Keratinocyte (primary cell): ENCODE measurements at regions not wholly inside any gene's neighbourhood (a gene's known extent, or its start where the extent isn't known, plus 50 kb on each side); places are given as distances from the start of the nearest gene placed in this dataset.

Source experiments
- DNase-seq: peaks from one replicate; pipeline ENCODE4 v3.0.0-alpha.2; 2011; ENCODE audit warnings: low read depth, missing footprints, low spot score
- FAIRE-seq: peaks from 2 replicates; lab custom pipeline; 2011; peaks lifted over from hg19 to GRCh38; lab: Jason Lieb, UNC
- H2AFZ ChIP-seq: 2 replicates; pipeline ENCODE4 v1.6.0; 2012; ENCODE audit warnings: low read length, control low read depth, inconsistent platforms; ENCODE audit not compliant: control insufficient read depth
- H3K27ac ChIP-seq: 2 replicates; pipeline ENCODE4 v1.5.1; 2011; ENCODE audit warnings: low read length; ENCODE audit not compliant: control insufficient read depth, insufficient read depth
- H3K27me3 ChIP-seq: 3 replicates; pipeline ENCODE4 v1.6.0; 2011; ENCODE audit warnings: low read length; ENCODE audit not compliant: control insufficient read depth, insufficient read depth; ENCODE audit errors: extremely low read depth
- H3K36me3 ChIP-seq, 2 experiments: 2 replicates in 1 of 2; 3 replicates in 1 of 2; pipeline ENCODE4 v1.5.1; 2011; ENCODE audit warnings: low read length in 2 of 2, mild to moderate bottlenecking in 1 of 2; ENCODE audit not compliant: control insufficient read depth in 2 of 2, insufficient read depth in 2 of 2; ENCODE audit errors: extremely low read depth in 1 of 2
- H3K4me1 ChIP-seq: 3 replicates; pipeline ENCODE4 v1.5.1; 2011; ENCODE audit warnings: low read length; ENCODE audit not compliant: control insufficient read depth, insufficient read depth; ENCODE audit errors: extremely low read depth
- H3K4me2 ChIP-seq: 3 replicates; pipeline ENCODE4 v1.6.0; 2011; ENCODE audit warnings: low read depth, low read length; ENCODE audit not compliant: control insufficient read depth, insufficient read depth; ENCODE audit errors: extremely low read depth
- H3K4me3 ChIP-seq, 3 experiments: fragments of 200-600 bp in 1 of 3; sonication (generic) in 1 of 3; 2 replicates in 2 of 3; 3 replicates in 1 of 3; pipeline ENCODE4 v1.5.1; 2011 to 2016; ENCODE audit warnings: low read length in 3 of 3, mild to moderate bottlenecking in 3 of 3, control low read depth in 2 of 3, inconsistent platforms in 1 of 3, low read depth in 1 of 3, mixed read lengths in 1 of 3, mixed run types in 1 of 3, moderate library complexity in 1 of 3; ENCODE audit not compliant: control insufficient read depth in 2 of 3, insufficient read depth in 2 of 3; ENCODE audit errors: extremely low read depth in 1 of 3
- H3K79me2 ChIP-seq: 2 replicates; pipeline ENCODE4 v1.6.0; 2012; ENCODE audit warnings: low read length; ENCODE audit not compliant: control insufficient read depth, insufficient read depth
- H3K9ac ChIP-seq: 3 replicates; pipeline ENCODE4 v1.6.0; 2011; ENCODE audit warnings: low read length; ENCODE audit not compliant: control insufficient read depth, insufficient read depth; ENCODE audit errors: extremely low read depth
- H3K9me1 ChIP-seq: 3 replicates; pipeline ENCODE4 v1.6.0; 2011; ENCODE audit warnings: low read length; ENCODE audit not compliant: control insufficient read depth, insufficient read depth; ENCODE audit errors: extremely low read depth
- H3K9me3 ChIP-seq: 2 replicates; pipeline ENCODE4 v1.5.1; 2012; ENCODE audit warnings: low read depth, low read length; ENCODE audit not compliant: control insufficient read depth
- H4K20me1 ChIP-seq: 3 replicates; pipeline ENCODE4 v1.6.0; 2011; ENCODE audit warnings: low read length; ENCODE audit not compliant: control insufficient read depth, insufficient read depth; ENCODE audit errors: extremely low read depth
- EZH2 ChIP-seq: IDR thresholded peaks from one replicate; pipeline ENCODE4 v1.6.1; 2012; ENCODE audit warnings: inconsistent platforms, mild to moderate bottlenecking, low read length, moderate library complexity
- dilution Hi-C: fragments of 300-500 bp; cut with MboI; formaldehyde crosslinking; loops from one replicate; pipeline ENCODE4 v1.7.0; 2020; ENCODE audit warnings: low sequenced_read_pairs; ENCODE audit not compliant: extremely low pct_ligation_motif_present
- TF ChIP-seq, protein P1 (sequence below), 3 experiments: IDR thresholded peaks in 1 of 3; conservative IDR thresholded peaks in 1 of 3; optimal IDR thresholded peaks in 1 of 3; 2 replicates in 2 of 3; 3 replicates in 1 of 3; pipeline versions ENCODE3 to v1.5.1; 2011; ENCODE audit warnings: low read length in 3 of 3, mild to moderate bottlenecking in 3 of 3, moderate library complexity in 2 of 3, control low read depth in 1 of 3, inconsistent platforms in 1 of 3; ENCODE audit not compliant: insufficient read depth in 2 of 3; ENCODE audit errors: extremely low read depth in 1 of 3

DNA sequence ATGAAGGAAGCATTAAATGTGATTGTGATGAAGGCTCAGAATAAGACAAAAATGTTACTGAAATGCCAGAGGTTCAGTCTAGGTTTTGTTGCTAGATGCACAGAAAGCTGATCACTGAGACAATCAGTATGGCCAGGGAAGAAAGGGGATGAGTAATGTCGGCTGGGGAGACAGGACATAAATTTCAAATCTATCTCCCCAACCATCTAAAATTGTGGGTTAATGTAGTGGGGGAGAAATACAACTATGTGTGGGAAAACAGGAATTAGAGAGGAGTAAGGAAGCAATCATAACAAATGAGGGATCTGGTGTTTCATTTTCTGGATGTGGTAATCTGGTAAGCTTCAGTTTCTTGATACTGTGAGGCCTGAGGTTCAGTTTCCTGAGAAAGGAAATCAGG lies 1111.0 kb downstream of the XPNPEP1 start:
- no peaks in the 10 kb centered on the region for H3K27me3 ChIP-seq
- no peak overlapping the region for H3K9ac ChIP-seq
- dilution Hi-C loops, result no loop called here
- no peaks in the 10 kb centered on the region for H3K9me3 ChIP-seq
- no peak overlapping the region for H3K27ac ChIP-seq
- no peak overlapping the region for H2AFZ ChIP-seq
- no peaks in the 10 kb centered on the region for H3K36me3 ChIP-seq
- H3K4me3 ChIP-seq, result no peak overlapping the region
- H3K4me1 ChIP-seq, result no peaks in the 10 kb centered on the region
- H3K4me2 ChIP-seq, result no peak overlapping the region
- TF ChIP-seq EZH2, result no peak
- TF ChIP-seq, protein P1, sequence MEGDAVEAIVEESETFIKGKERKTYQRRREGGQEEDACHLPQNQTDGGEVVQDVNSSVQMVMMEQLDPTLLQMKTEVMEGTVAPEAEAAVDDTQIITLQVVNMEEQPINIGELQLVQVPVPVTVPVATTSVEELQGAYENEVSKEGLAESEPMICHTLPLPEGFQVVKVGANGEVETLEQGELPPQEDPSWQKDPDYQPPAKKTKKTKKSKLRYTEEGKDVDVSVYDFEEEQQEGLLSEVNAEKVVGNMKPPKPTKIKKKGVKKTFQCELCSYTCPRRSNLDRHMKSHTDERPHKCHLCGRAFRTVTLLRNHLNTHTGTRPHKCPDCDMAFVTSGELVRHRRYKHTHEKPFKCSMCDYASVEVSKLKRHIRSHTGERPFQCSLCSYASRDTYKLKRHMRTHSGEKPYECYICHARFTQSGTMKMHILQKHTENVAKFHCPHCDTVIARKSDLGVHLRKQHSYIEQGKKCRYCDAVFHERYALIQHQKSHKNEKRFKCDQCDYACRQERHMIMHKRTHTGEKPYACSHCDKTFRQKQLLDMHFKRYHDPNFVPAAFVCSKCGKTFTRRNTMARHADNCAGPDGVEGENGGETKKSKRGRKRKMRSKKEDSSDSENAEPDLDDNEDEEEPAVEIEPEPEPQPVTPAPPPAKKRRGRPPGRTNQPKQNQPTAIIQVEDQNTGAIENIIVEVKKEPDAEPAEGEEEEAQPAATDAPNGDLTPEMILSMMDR (optimal IDR thresholded peaks at IDR 0.05 in 1 of 3, IDR thresholded peaks at IDR 0.05 in 1 of 3, conservative IDR thresholded peaks at IDR 0.05 in 1 of 3; ENCODE audit: extremely low read depth in 1 of 3, insufficient read depth in 2 of 3, low read length in 3 of 3), result no peak
- no peaks in the 10 kb centered on the region for H3K9me1 ChIP-seq
- FAIRE-seq (no peak), DNase-seq (no peak)
- H3K79me2 ChIP-seq, result no peaks in the 10 kb centered on the region
- H4K20me1 ChIP-seq, result no peaks in the 10 kb centered on the region

- no peaks in the 10 kb centered on the region for H3K4me1 ChIP-seq
- FAIRE-seq (no peak), DNase-seq (no peak)
- no peaks in the 10 kb centered on the region for H4K20me1 ChIP-seq
- no peaks in the 10 kb centered on the region for H3K9me3 ChIP-seq
- H3K27me3 ChIP-seq, result no peaks in the 10 kb centered on the region
- H3K79me2 ChIP-seq, result no peaks in the 10 kb centered on the region
- no peak overlapping the region for H2AFZ ChIP-seq
- TF ChIP-seq, protein P1 (optimal IDR thresholded peaks at IDR 0.05 in 1 of 3, IDR thresholded peaks at IDR 0.05 in 1 of 3, conservative IDR thresholded peaks at IDR 0.05 in 1 of 3; ENCODE audit: extremely low read depth in 1 of 3, insufficient read depth in 2 of 3, low read length in 3 of 3), result no peak
- no peak for TF ChIP-seq EZH2
- no peaks in the 10 kb centered on the region for H3K36me3 ChIP-seq
- no peak overlapping the region for H3K4me3 ChIP-seq
- no peak overlapping the region for H3K27ac ChIP-seq
- H3K9ac ChIP-seq, result no peak overlapping the region
- no peak overlapping the region for H3K4me2 ChIP-seq
- dilution Hi-C loops, result no loop called here
- H3K9me1 ChIP-seq, result no peaks in the 10 kb centered on the region
These were observed 1115.1 kb downstream of the XPNPEP1 start for GRCh38 chr10:108808228-108808627.
